Erythroblast (primary cell): ENCODE measurements at regions not wholly inside any gene's neighbourhood (a gene's known extent, or its start where the extent isn't known, plus 50 kb on each side); places are given as distances from the start of the nearest gene placed in this dataset.

ENCODE experiments used
- GATA1 ChIP-seq: IDR thresholded peaks from 2 replicates; pipeline ENCODE4 v1.6.1; 2011; ENCODE audit warnings: low read depth, mild to moderate bottlenecking, control low read depth, low read length, moderate library complexity
- POLR2A ChIP-seq: IDR thresholded peaks from 2 replicates; pipeline ENCODE4 v1.6.1; 2011; ENCODE audit warnings: mild to moderate bottlenecking, low read length

DNA sequence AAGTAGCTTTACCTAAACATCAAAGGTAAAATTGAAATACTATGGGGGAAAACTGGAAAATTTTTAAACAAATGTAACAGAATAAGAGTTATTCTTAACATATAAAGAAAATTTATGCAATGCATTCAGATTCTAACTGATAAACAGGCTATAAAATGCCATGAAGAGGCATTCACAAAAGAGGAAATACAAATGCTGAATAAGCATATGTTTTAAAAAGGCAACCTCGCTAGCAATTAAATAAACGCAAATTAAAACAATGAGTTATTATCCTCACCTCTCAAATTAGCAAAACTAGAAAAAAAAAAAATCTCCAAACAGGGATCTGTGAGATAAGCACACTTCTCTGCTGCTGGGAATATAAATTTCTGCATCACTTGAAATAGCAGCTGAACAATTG lies 63.2 kb upstream of the BRINP1 start:
- TF ChIP-seq POLR2A (no peak), GATA1 (no peak)
